DMS153 treated with DMSO at 0.1 percent for 48 hours (cell line): ENCODE measurements at regions not wholly inside any gene's neighbourhood (a gene's known extent, or its start where the extent isn't known, plus 50 kb on each side); places are given as distances from the start of the nearest gene placed in this dataset.

Source experiments
- DNase-seq: peaks from one replicate; lab custom pipeline; 2025; ENCODE audit not compliant: unreplicated experiment; lab: John Stamatoyannopoulos, UW

GRCh38 chr1:71267220-71267619 lies 186.4 kb upstream of the ZRANB2 start:
- DNase-seq, result no peak

- no peak for DNase-seq
Observed at GRCh38 chr1:71264039-71264438, 183.2 kb upstream of the ZRANB2 start.

GRCh38 chr1:71262970-71263369 lies 182.1 kb upstream of the ZRANB2 start:
- DNase-seq, result no peak

- DNase-seq, result no peak
Observed at GRCh38 chr1:71252900-71253299, 172.1 kb upstream of the ZRANB2 start.

GRCh38 chr1:71245246-71245645 lies 164.4 kb upstream of the ZRANB2 start:
- DNase-seq, result no peak

- no peak for DNase-seq
Observed at GRCh38 chr1:71242239-71242638, 161.4 kb upstream of the ZRANB2 start.

- DNase-seq, result no peak
Observed at GRCh38 chr1:71240656-71241055, 159.8 kb upstream of the ZRANB2 start.

GRCh38 chr1:71236503-71236902 lies 155.7 kb upstream of the ZRANB2 start:
- no peak for DNase-seq

GRCh38 chr1:71233645-71234044 lies 152.8 kb upstream of the ZRANB2 start:
- DNase-seq, result no peak

GRCh38 chr1:71232786-71233185 lies 152.0 kb upstream of the ZRANB2 start:
- no peak for DNase-seq

- DNase-seq, result no peak
Observed at GRCh38 chr1:71232166-71232763, 151.4 kb upstream of the ZRANB2 start.

GRCh38 chr1:71231751-71232150 lies 150.9 kb upstream of the ZRANB2 start:
- DNase-seq, result no peak

- no peak for DNase-seq
Observed at GRCh38 chr1:71228742-71229365, 148.0 kb upstream of the ZRANB2 start.

GRCh38 chr1:71228241-71228640 lies 147.4 kb upstream of the ZRANB2 start:
- no peak for DNase-seq

GRCh38 chr1:71224741-71225377 lies 144.0 kb upstream of the ZRANB2 start:
- DNase-seq, result no peak

- DNase-seq, result no peak
Observed at GRCh38 chr1:71223641-71224340, 143.0 kb upstream of the ZRANB2 start.

- no peak for DNase-seq
Observed at GRCh38 chr1:71222668-71223067, 141.8 kb upstream of the ZRANB2 start.

GRCh38 chr1:71210718-71211117 lies 129.9 kb upstream of the ZRANB2 start:
- no peak for DNase-seq

GRCh38 chr1:71203241-71203640 lies 122.4 kb upstream of the ZRANB2 start:
- no peak for DNase-seq

- no peak for DNase-seq
Observed at GRCh38 chr1:71200503-71200902, 119.7 kb upstream of the ZRANB2 start.

- peak; percentile 12 for DNase-seq
Observed at GRCh38 chr1:71196685-71197084, 115.8 kb upstream of the ZRANB2 start.

- no peak for DNase-seq
Observed at GRCh38 chr1:71193153-71193552, 112.3 kb upstream of the ZRANB2 start.
